K562 (cell line): ENCODE measurements at regions not wholly inside any gene's neighbourhood (a gene's known extent, or its start where the extent isn't known, plus 50 kb on each side); places are given as distances from the start of the nearest gene placed in this dataset.

Source experiments
- ATAC-seq: fragments of 200-7000 bp; cut with Tn5 transposase; 3 replicates; pipeline ENCODE4 v1.9.1; 2020; ENCODE audit warnings: moderate library complexity
- BruUV-seq: library from RNA; stranded (reverse); fragments of 400-500 nt; replicated peaks from 2 replicates; lab custom pipeline; 2021; lab: Mats Ljungman, UMichigan
- CTCF ChIA-PET: fragments of 300-600 bp; formaldehyde crosslinking; extraction: SDS; loops from one replicate; lab custom pipeline; 2021; ENCODE audit warnings: low intra/inter-chr PET ratio; lab: Yijun Ruan, JAX
- POLR2A ChIA-PET: fragments of 300-600, 350-650 bp; sonication (Branson Sonifier 250); formaldehyde crosslinking; extraction: SDS; loops from one replicate; lab custom pipeline; 2021; ENCODE audit warnings: antibody characterized with exemption, inconsistent platforms; lab: Yijun Ruan, JAX
- DNase-seq, 4 experiments: peaks; one replicate each; pipeline versions ENCODE4 v3.0.0 to v3.0.0-alpha.2; 2011 to 2018; ENCODE audit warnings: low spot score in 3 of 4, mixed read lengths in 3 of 4; ENCODE audit errors: extremely low read depth in 1 of 4
- FAIRE-seq: peaks from 2 replicates; lab custom pipeline; 2011; peaks lifted over from hg19 to GRCh38; lab: Jason Lieb, UNC
- H2AFZ ChIP-seq: 2 replicates; pipeline ENCODE4 v1.6.0; 2011; ENCODE audit warnings: low read depth, low read length, control low read depth, inconsistent platforms
- H3K27ac ChIP-seq: fragments of 200-600 bp; 3 replicates; pipeline ENCODE4 v1.8.0; 2011; ENCODE audit warnings: low read depth, mild to moderate bottlenecking, control low read depth, inconsistent platforms, low read length, moderate library complexity, mixed read lengths; ENCODE audit errors: extremely low read depth
- H3K27me3 ChIP-seq, 2 experiments: fragments of 300-600 bp in 1 of 2; 2 replicates in 1 of 2; 3 replicates in 1 of 2; pipeline versions ENCODE4 v1.6.0 to v1.8.0; 2011; ENCODE audit warnings: inconsistent platforms in 2 of 2, low read length in 2 of 2, mild to moderate bottlenecking in 1 of 2, mixed read lengths in 1 of 2, moderate library complexity in 1 of 2; ENCODE audit not compliant: control insufficient read depth in 2 of 2, insufficient read depth in 2 of 2
- H3K36me3 ChIP-seq: fragments of 300-600 bp; 3 replicates; pipeline ENCODE4 v1.8.0; 2011; ENCODE audit warnings: mild to moderate bottlenecking, low read length, inconsistent platforms; ENCODE audit not compliant: control insufficient read depth, insufficient read depth
- H3K4me1 ChIP-seq, 2 experiments: fragments of 200-600 bp in 1 of 2; replicated peaks in 1 of 2; 2 replicates in 1 of 2; 3 replicates in 1 of 2; pipeline versions ENCODE4 v1.5.1 to v1.8.0; 2011; ENCODE audit warnings: inconsistent platforms in 2 of 2, low read length in 2 of 2, mild to moderate bottlenecking in 1 of 2, mixed read lengths in 1 of 2, moderate library complexity in 1 of 2; ENCODE audit not compliant: control insufficient read depth in 2 of 2, insufficient read depth in 2 of 2
- H3K4me2 ChIP-seq: 2 replicates; pipeline ENCODE4 v1.6.1; 2011; ENCODE audit warnings: low read length, control low read depth, inconsistent platforms, mixed read lengths; ENCODE audit not compliant: insufficient read depth
- H3K4me3 ChIP-seq: fragments of 200-600 bp; sonication (generic), shearing (Covaris generic); 2 replicates; pipeline ENCODE4 v1.5.1; 2016; ENCODE audit warnings: control low read depth, inconsistent platforms
- H3K79me2 ChIP-seq: fragments of 200-600 bp; 3 replicates; pipeline ENCODE4 v1.8.0; 2011; ENCODE audit warnings: low read length, inconsistent platforms; ENCODE audit not compliant: control insufficient read depth, insufficient read depth
- H3K9ac ChIP-seq, 2 experiments: 2 replicates each; pipeline versions ENCODE4 v1.6.0 to v1.6.1; 2011; ENCODE audit warnings: low read depth in 2 of 2, low read length in 2 of 2, control low read depth in 1 of 2, inconsistent platforms in 1 of 2, mild to moderate bottlenecking in 1 of 2, mixed read lengths in 1 of 2; ENCODE audit not compliant: insufficient read depth in 1 of 2
- H3K9me1 ChIP-seq: one replicate; pipeline ENCODE4 v1.6.0; 2011; ENCODE audit warnings: inconsistent platforms, mild to moderate bottlenecking, low read length, moderate library complexity; ENCODE audit not compliant: control insufficient read depth, insufficient read depth
- H3K9me3 ChIP-seq: replicated peaks from 2 replicates; pipeline ENCODE4 v1.5.1; 2011; ENCODE audit warnings: low read depth, low read length, inconsistent platforms; ENCODE audit not compliant: control insufficient read depth, insufficient read depth
- H4K20me1 ChIP-seq: replicated peaks from 2 replicates; pipeline ENCODE4 v1.6.1; 2011; ENCODE audit warnings: low read length, inconsistent platforms, mixed read lengths; ENCODE audit not compliant: control insufficient read depth, insufficient read depth
- ARID3A ChIP-seq: IDR thresholded peaks from 2 replicates; pipeline ENCODE4 v1.6.1; 2012; ENCODE audit warnings: low read depth, low read length, improper control_type of control experiment, borderline replicate concordance
- ASH1L ChIP-seq: fragments of 450-650 bp; IDR thresholded peaks from 2 replicates; pipeline ENCODE4 v1.6.1; 2018; ENCODE audit warnings: borderline replicate concordance, mild to moderate bottlenecking, low read depth; ENCODE audit not compliant: partially characterized antibody
- CBFA2T2 ChIP-seq: fragments of 450-650 bp; conservative IDR thresholded peaks from 2 replicates; pipeline ENCODE4 v1.6.1; 2017; ENCODE audit warnings: mild to moderate bottlenecking
- CBFA2T3 ChIP-seq: fragments of 450-650 bp; IDR thresholded peaks from 2 replicates; pipeline ENCODE4 v1.6.1; 2017
- ELF1 ChIP-seq: fragments of 200-800 bp; sonication (Bioruptor generic); IDR thresholded peaks from 2 replicates; pipeline ENCODE4 v1.6.1; 2016; ENCODE audit warnings: missing genetic modification characterization, missing compliant biosample characterization
- FIP1L1 ChIP-seq: fragments of 200-400 bp; formaldehyde crosslinking; IDR thresholded peaks from 2 replicates; pipeline ENCODE4 v1.6.1; 2018; ENCODE audit warnings: mild to moderate bottlenecking, low read depth, low read length; ENCODE audit not compliant: poor library complexity, severe bottlenecking
- HDAC1 ChIP-seq, 2 experiments: fragments of 450-650 bp; IDR thresholded peaks; 2 replicates each; pipeline ENCODE4 v1.6.1; 2016 to 2017; ENCODE audit warnings: inconsistent platforms in 1 of 2, mild to moderate bottlenecking in 1 of 2, moderate library complexity in 1 of 2
- ILF3 ChIP-seq: fragments of 450-650 bp; IDR thresholded peaks from 2 replicates; pipeline ENCODE4 v1.6.1; 2018; ENCODE audit warnings: antibody characterized with exemption, mild to moderate bottlenecking, moderate library complexity, borderline replicate concordance
- MTA3 ChIP-seq: fragments of 450-650 bp; formaldehyde crosslinking; IDR thresholded peaks from 2 replicates; pipeline ENCODE4 v1.6.1; 2017; ENCODE audit warnings: mild to moderate bottlenecking, borderline replicate concordance
- SIX5 ChIP-seq, 2 experiments: IDR thresholded peaks; 2 replicates each; pipeline ENCODE4 v1.6.1; 2011; ENCODE audit warnings: low read length in 2 of 2, borderline replicate concordance in 1 of 2, low read depth in 1 of 2, mild to moderate bottlenecking in 1 of 2, moderate library complexity in 1 of 2; ENCODE audit not compliant: insufficient read depth in 1 of 2
- TAL1 ChIP-seq: fragments of 450-650 bp; IDR thresholded peaks from 2 replicates; pipeline ENCODE4 v1.6.1; 2016; ENCODE audit warnings: mild to moderate bottlenecking
- TEAD4 ChIP-seq, 2 experiments: sonication (generic) in 1 of 2; formaldehyde crosslinking in 1 of 2; IDR thresholded peaks; 2 replicates each; pipeline versions ENCODE4 v1.6.1 to v1.8.0; 2012 to 2022; ENCODE audit warnings: borderline replicate concordance in 1 of 2, inconsistent platforms in 1 of 2, low read length in 1 of 2, mild to moderate bottlenecking in 1 of 2, missing genetic modification reagents in 1 of 2
- XRCC5 ChIP-seq: fragments of 200-400 bp; formaldehyde crosslinking; IDR thresholded peaks from 2 replicates; pipeline ENCODE4 v1.6.1; 2017; ENCODE audit warnings: low read depth, mild to moderate bottlenecking, low read length
- ZKSCAN3 ChIP-seq: fragments of 250-450 bp; sonication (Bioruptor Pico); IDR thresholded peaks from 2 replicates; pipeline ENCODE4 v1.4.0; 2020
- ZNF121 ChIP-seq: sonication (generic); formaldehyde crosslinking; conservative IDR thresholded peaks from 2 replicates; pipeline ENCODE4 v1.8.0; 2022; ENCODE audit warnings: missing genetic modification reagents
- ZNF561 ChIP-seq: fragments of 450-650 bp; formaldehyde crosslinking; conservative IDR thresholded peaks from 2 replicates; pipeline ENCODE4 v1.4.0; 2020; ENCODE audit warnings: mild to moderate bottlenecking, moderate library complexity
- ZNF79 ChIP-seq: fragments of 250-450 bp; sonication (Bioruptor Pico); IDR thresholded peaks from 2 replicates; pipeline ENCODE4 v1.4.0; 2020; ENCODE audit warnings: low read depth, mild to moderate bottlenecking, moderate library complexity
- WGBS: fragments of 100-300 bp; shearing (Covaris generic); methylation state at CpG from one replicate; pipeline ENCODE4 v1.1.6; 2016; ENCODE audit warnings: low coverage, mixed read lengths; ENCODE audit not compliant: insufficient coverage; ENCODE audit errors: missing lambda C conversion rate; 5-methylcytosine and 5-hydroxymethylcytosine counted together
- in situ Hi-C: fragments of 300-500 bp; cut with MboI; formaldehyde crosslinking; loops from 4 replicates; pipeline ENCODE4 v1.15.0; 2018; ENCODE audit warnings: inconsistent platforms, mixed read lengths
- intact Hi-C: fragments of 100-400 bp; cut with micrococcal nuclease; formaldehyde crosslinking; loops from 2 replicates; pipeline ENCODE4 v1.14.2; 2022

- H3K27ac ChIP-seq: no peak overlapping the region
- H3K36me3 ChIP-seq: no peaks in the 10 kb centered on the region
- FAIRE-seq (no peak), ATAC-seq (no peak), DNase-seq (no peak)
- intact Hi-C loops: no loop called here
- TF ChIP-seq CBFA2T3: peak; percentile 46
- TF ChIP-seq MTA3: no peak
- 0 out of 2 replicates have a peak, but pooled peaks have one; percentile 21 for TF ChIP-seq CBFA2T2
- no peak for TF ChIP-seq XRCC5
- TF ChIP-seq TEAD4 (IDR thresholded peaks at IDR 0.05; ENCODE audit: low read length): peak; percentile 44; the same call in 1 of the 2 replicates
- no peak for TF ChIP-seq TEAD4 (CRISPR knock-in tag; IDR thresholded peaks at IDR 0.05; ENCODE audit: borderline replicate concordance)
- TF ChIP-seq TAL1: peak; percentile 31; the same call in 1 of the 2 replicates
- H4K20me1 ChIP-seq: no peaks in the 10 kb centered on the region
- WGBS: 3% methylated on average over 4 of the region's 4 CpGs
- H3K4me1 ChIP-seq: no peaks in the 10 kb centered on the region; a peak in 1 of 5 replicates
- no peaks in the 10 kb centered on the region for H3K9me3 ChIP-seq
- H3K4me2 ChIP-seq: no peak overlapping the region
- in situ Hi-C loops: no loop called here
- ChIA-PET CTCF (no interaction called here), POLR2A (interaction anchor here (0.6 kb wide), 1 partner anchor 73 kb away, joined by 3 read pairs; no protein-coding TSS in a partner anchor)
- no peak overlapping the region for H3K9ac ChIP-seq
- H2AFZ ChIP-seq: no peak overlapping the region
- H3K9me1 ChIP-seq: no peaks in the 10 kb centered on the region
- no peak overlapping the region for H3K4me3 ChIP-seq
- H3K27me3 ChIP-seq: no peaks in the 10 kb centered on the region; a peak in 1 of 5 replicates
- no peaks in the 10 kb centered on the region for H3K79me2 ChIP-seq
- no TSS peak for BruUV-seq
Observed at GRCh38 chr9:89862316-89862715, 257.5 kb downstream of the GADD45G start.

- H3K9me1 ChIP-seq: no peaks in the 10 kb centered on the region
- no peaks in the 10 kb centered on the region for H3K79me2 ChIP-seq
- H3K27me3 ChIP-seq: no peaks in the 10 kb centered on the region; a peak in 1 of 5 replicates
- H3K27ac ChIP-seq: no peak overlapping the region
- ATAC-seq (no peak), FAIRE-seq (no peak), DNase-seq (no peak)
- 0% methylated on average over 2 of the region's 8 CpGs for WGBS
- H3K9ac ChIP-seq: no peak overlapping the region; a peak in 1 of 4 replicates
- H3K4me3 ChIP-seq: no peak overlapping the region
- ChIA-PET CTCF (no interaction called here), POLR2A (no interaction called here)
- in situ Hi-C loops: no loop called here
- intact Hi-C loops: no loop called here
- no TSS peak for BruUV-seq
- no peaks in the 10 kb centered on the region; a peak in 1 of 5 replicates for H3K4me1 ChIP-seq
- no peak overlapping the region for H3K4me2 ChIP-seq
- no peak overlapping the region for H2AFZ ChIP-seq
- H3K9me3 ChIP-seq: no peaks in the 10 kb centered on the region
- H4K20me1 ChIP-seq: no peaks in the 10 kb centered on the region
- no peaks in the 10 kb centered on the region for H3K36me3 ChIP-seq
- no peak for TF ChIP-seq FIP1L1
- TF ChIP-seq ZNF561 (CRISPR knock-in tag): no peak
- TF ChIP-seq ZNF79: no peak
- no peak for TF ChIP-seq ILF3
- no peak for TF ChIP-seq ASH1L
- TF ChIP-seq ARID3A: no peak
- TF ChIP-seq ZNF121: no peak
- TF ChIP-seq ZKSCAN3 (CRISPR knock-in tag): no peak
- TF ChIP-seq ELF1 (tag): no peak
- TF ChIP-seq SIX5 (IDR thresholded peaks at IDR 0.05; ENCODE audit: borderline replicate concordance in 1 of 2, insufficient read depth in 1 of 2, low read depth in 1 of 2, low read length in 2 of 2): no peak
- no peak for TF ChIP-seq HDAC1 (IDR thresholded peaks at IDR 0.05)
Observed at GRCh38 chr9:89863141-89863540, 258.3 kb downstream of the GADD45G start.
